H1 (cell line): ENCODE measurements at regions not wholly inside any gene's neighbourhood (a gene's known extent, or its start where the extent isn't known, plus 50 kb on each side); places are given as distances from the start of the nearest gene placed in this dataset.

ENCODE experiments used
- CTCF ChIA-PET: fragments of 300-600 bp; sonication (Branson Sonifier 250); formaldehyde crosslinking; loops from one replicate; lab custom pipeline; 2021; ENCODE audit not compliant: partially characterized antibody; lab: Charles Lee
- POLR2A ChIA-PET: fragments of 300-600 bp; sonication (Branson Sonifier 250); formaldehyde crosslinking; loops from one replicate; lab custom pipeline; 2021; ENCODE audit warnings: inconsistent platforms; ENCODE audit not compliant: partially characterized antibody; lab: Charles Lee
- DNase-seq, 2 experiments: peaks; one replicate each; pipeline versions ENCODE4 v3.0.0 to v3.0.0-alpha.2; 2010 to 2022; ENCODE audit warnings: low spot score in 2 of 2, low read depth in 1 of 2, mixed read lengths in 1 of 2
- FAIRE-seq: peaks from 2 replicates; lab custom pipeline; 2011; peaks lifted over from hg19 to GRCh38; lab: Jason Lieb, UNC
- H2AFZ ChIP-seq: 2 replicates; pipeline ENCODE4 v1.8.1; 2012; ENCODE audit warnings: low read length, inconsistent platforms
- H2AK5ac ChIP-seq: 2 replicates; pipeline ENCODE4 v1.6.1; 2013; ENCODE audit warnings: low read depth, low read length
- H2BK120ac ChIP-seq: replicated peaks from 2 replicates; pipeline ENCODE3; 2013; ENCODE audit warnings: low read depth, low read length, inconsistent platforms
- H2BK12ac ChIP-seq: 2 replicates; pipeline ENCODE4 v1.6.1; 2013; ENCODE audit warnings: low read depth, low read length
- H2BK15ac ChIP-seq: 2 replicates; pipeline ENCODE4 v1.6.1; 2013; ENCODE audit warnings: low read length
- H2BK20ac ChIP-seq: 2 replicates; pipeline ENCODE4 v1.6.1; 2013; ENCODE audit warnings: low read length
- H2BK5ac ChIP-seq: 2 replicates; pipeline ENCODE4 v1.6.1; 2013; ENCODE audit warnings: low read depth, low read length
- H3K14ac ChIP-seq: 2 replicates; pipeline ENCODE4 v1.6.1; 2013; ENCODE audit warnings: inconsistent platforms; ENCODE audit not compliant: insufficient read length
- H3K18ac ChIP-seq: 2 replicates; pipeline ENCODE4 v1.6.1; 2013; ENCODE audit warnings: low read length; ENCODE audit errors: extremely low read depth
- H3K23ac ChIP-seq: 2 replicates; pipeline ENCODE4 v1.6.1; 2013; ENCODE audit warnings: inconsistent platforms; ENCODE audit not compliant: insufficient read length
- H3K23me2 ChIP-seq: 2 replicates; pipeline ENCODE4 v1.6.1; 2013; ENCODE audit warnings: low read depth, low read length
- H3K27ac ChIP-seq: 2 replicates; pipeline ENCODE4 v1.6.1; 2011; ENCODE audit warnings: low read depth, low read length, inconsistent platforms
- H3K27me3 ChIP-seq, 4 experiments: replicated peaks in 1 of 4; 1 replicate in 1 of 4; 2 replicates in 3 of 4; pipeline versions ENCODE4 v1.6.1 to v1.8.1; 2011 to 2013; ENCODE audit warnings: low read length in 3 of 4, mild to moderate bottlenecking in 3 of 4, inconsistent platforms in 2 of 4, mixed read lengths in 2 of 4, moderate library complexity in 1 of 4; ENCODE audit not compliant: control insufficient read depth in 3 of 4, insufficient read depth in 3 of 4; ENCODE audit errors: extremely low read depth in 1 of 4
- H3K36me3 ChIP-seq, 4 experiments: 2 replicates each; pipeline versions ENCODE4 v1.6.1 to v1.8.1; 2011 to 2013; ENCODE audit warnings: mild to moderate bottlenecking in 4 of 4, low read length in 3 of 4, moderate library complexity in 2 of 4, control low read depth in 1 of 4, inconsistent platforms in 1 of 4; ENCODE audit not compliant: insufficient read depth in 4 of 4, control insufficient read depth in 2 of 4
- H3K4ac ChIP-seq: replicated peaks from 2 replicates; pipeline ENCODE3; 2013; ENCODE audit warnings: low read length, low read depth, mixed read lengths, inconsistent platforms; ENCODE audit not compliant: insufficient read length
- H3K4me1 ChIP-seq, 4 experiments: replicated peaks in 1 of 4; 1 replicate in 1 of 4; 2 replicates in 3 of 4; pipeline versions ENCODE4 v1.6.1 to v1.8.1; 2011 to 2013; ENCODE audit warnings: low read length in 3 of 4, inconsistent platforms in 2 of 4, mixed read lengths in 1 of 4; ENCODE audit not compliant: insufficient read depth in 4 of 4, control insufficient read depth in 3 of 4
- H3K4me2 ChIP-seq, 2 experiments: 2 replicates each; pipeline versions ENCODE4 v1.6.1 to v1.8.1; 2011 to 2013; ENCODE audit warnings: low read depth in 2 of 2, low read length in 2 of 2, control low read depth in 1 of 2, inconsistent platforms in 1 of 2, mild to moderate bottlenecking in 1 of 2; ENCODE audit not compliant: insufficient read depth in 1 of 2
- H3K4me3 ChIP-seq, 4 experiments: fragments of 200-600, 300-600 bp in 1 of 4; sonication (generic), shearing (Covaris generic), sonication (Bioruptor Twin) in 1 of 4; 2 replicates each; pipeline versions ENCODE4 v1.5.1 to v1.8.1; 2011 to 2016; ENCODE audit warnings: low read length in 4 of 4, low read depth in 3 of 4, control low read depth in 2 of 4, inconsistent platforms in 2 of 4, mild to moderate bottlenecking in 2 of 4, mixed read lengths in 1 of 4, moderate library complexity in 1 of 4; ENCODE audit not compliant: insufficient read depth in 2 of 4; ENCODE audit errors: extremely low read depth in 1 of 4
- H3K56ac ChIP-seq: replicated peaks from 2 replicates; pipeline ENCODE3; 2013; ENCODE audit warnings: low read depth, mild to moderate bottlenecking, mixed read lengths, low read length, inconsistent platforms; ENCODE audit not compliant: insufficient read length
- H3K79me1 ChIP-seq: 2 replicates; pipeline ENCODE4 v1.6.1; 2013; ENCODE audit warnings: low read depth, low read length, control low read depth
- H3K79me2 ChIP-seq, 2 experiments: 2 replicates each; pipeline versions ENCODE4 v1.6.1 to v1.8.1; 2012 to 2013; ENCODE audit warnings: low read length in 2 of 2, mild to moderate bottlenecking in 2 of 2, inconsistent platforms in 1 of 2; ENCODE audit not compliant: insufficient read depth in 2 of 2, control insufficient read depth in 1 of 2
- H3K9ac ChIP-seq, 4 experiments: replicated peaks in 1 of 4; 1 replicate in 1 of 4; 2 replicates in 3 of 4; pipeline versions ENCODE4 v1.6.1 to v1.8.1; 2011 to 2013; ENCODE audit warnings: low read depth in 3 of 4, low read length in 3 of 4, control low read depth in 2 of 4, mild to moderate bottlenecking in 2 of 4, moderate library complexity in 2 of 4, inconsistent platforms in 1 of 4; ENCODE audit errors: extremely low read depth in 1 of 4
- H3K9me3 ChIP-seq, 2 experiments: 2 replicates each; pipeline versions ENCODE4 v1.6.1 to v1.8.1; 2012 to 2013; ENCODE audit warnings: mild to moderate bottlenecking in 2 of 2, moderate library complexity in 2 of 2, control low read depth in 1 of 2, inconsistent platforms in 1 of 2, low read depth in 1 of 2, low read length in 1 of 2, mixed read lengths in 1 of 2; ENCODE audit not compliant: insufficient read depth in 2 of 2
- H4K20me1 ChIP-seq, 2 experiments: replicated peaks in 1 of 2; 2 replicates each; pipeline versions ENCODE3 to v1.8.1; 2011 to 2013; ENCODE audit warnings: inconsistent platforms in 2 of 2, low read length in 2 of 2, mild to moderate bottlenecking in 1 of 2; ENCODE audit not compliant: insufficient read depth in 2 of 2, control insufficient read depth in 1 of 2
- H4K5ac ChIP-seq: 2 replicates; pipeline ENCODE4 v1.6.1; 2013; ENCODE audit warnings: low read length, low read depth, mixed read lengths, inconsistent platforms; ENCODE audit not compliant: insufficient read length
- H4K8ac ChIP-seq: 2 replicates; pipeline ENCODE4 v1.8.0; 2013; ENCODE audit warnings: mild to moderate bottlenecking, moderate library complexity, low read length, inconsistent platforms; ENCODE audit not compliant: insufficient read depth; ENCODE audit errors: extremely low read depth
- H4K91ac ChIP-seq: replicated peaks from 2 replicates; pipeline ENCODE3; 2013; ENCODE audit warnings: low read length, mixed read lengths, inconsistent platforms; ENCODE audit not compliant: insufficient read length
- ASH2L ChIP-seq: fragments of 200-600, 300-600 bp; sonication (generic); IDR thresholded peaks from one replicate; pipeline ENCODE4 v1.7.1; 2017; ENCODE audit warnings: low read length
- KDM1A ChIP-seq: fragments of 200-600, 300-600 bp; sonication (generic); IDR thresholded peaks from 2 replicates; pipeline ENCODE4 v1.7.1; 2016; ENCODE audit warnings: mild to moderate bottlenecking, low read length, borderline replicate concordance
- NANOG ChIP-seq: IDR thresholded peaks from 2 replicates; pipeline ENCODE4 v1.6.1; 2011; ENCODE audit warnings: low read length, low read depth, mild to moderate bottlenecking, inconsistent platforms; ENCODE audit not compliant: insufficient read depth, poor library complexity, severe bottlenecking
- SIX5 ChIP-seq: IDR thresholded peaks from 2 replicates; pipeline ENCODE4 v1.6.1; 2011; ENCODE audit warnings: mild to moderate bottlenecking, low read depth, low read length
- WGBS, 2 experiments: shearing (Covaris generic) in 1 of 2; methylation state at CpG; one replicate each; pipeline versions ENCODE4 v1.1.6 to v1.1.7; 2013 to 2015; ENCODE audit warnings: low lambda C conversion rate in 2 of 2, mixed read lengths in 2 of 2, inconsistent platforms in 1 of 2, low coverage in 1 of 2, missing lambda C conversion rate in 1 of 2; ENCODE audit not compliant: insufficient replicate concordance in 2 of 2, insufficient coverage in 1 of 2, insufficient read length in 1 of 2; ENCODE audit errors: extremely low coverage in 1 of 2, missing lambda C conversion rate in 1 of 2; 5-methylcytosine and 5-hydroxymethylcytosine counted together

DNA sequence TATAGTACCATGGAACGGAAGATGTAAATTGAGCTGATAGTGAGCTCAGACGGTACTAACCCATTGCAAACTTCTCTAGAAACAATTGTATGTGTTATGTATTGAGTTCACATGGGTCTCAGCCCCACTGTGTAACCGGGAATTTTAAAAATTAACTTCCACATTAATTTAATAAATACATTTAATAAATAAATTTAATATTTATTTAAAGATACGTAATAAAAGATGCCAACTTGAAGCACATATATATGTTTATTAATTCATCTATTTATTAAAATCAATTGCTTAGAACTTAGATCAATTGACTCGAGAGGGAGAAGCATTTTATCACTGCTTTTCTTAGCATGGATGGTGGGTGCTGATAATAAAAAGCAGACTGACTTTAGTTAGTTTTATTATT is 170.1 kb upstream of the NPVF start:
- Histone ChIP-seq H2AFZ (no peak overlapping the region), H3K27me3 (no peaks in the 10 kb centered on the region), H2BK20ac (no peak overlapping the region), H3K79me1 (no peaks in the 10 kb centered on the region), H3K9ac (no peak overlapping the region), H3K23ac (no peak overlapping the region), H3K27ac (no peak overlapping the region), H3K4ac (no peak overlapping the region), H2BK15ac (no peak overlapping the region), H2BK120ac (no peak overlapping the region), H3K4me2 (no peak overlapping the region), H4K8ac (no peak overlapping the region), H3K14ac (no peak overlapping the region), H3K4me3 (no peak overlapping the region), H3K9me3 (no peaks in the 10 kb centered on the region), H4K5ac (no peak overlapping the region), H3K4me1 (no peaks in the 10 kb centered on the region), H2BK5ac (no peak overlapping the region), H3K79me2 (no peaks in the 10 kb centered on the region), H2AK5ac (no peak overlapping the region), H4K20me1 (no peaks in the 10 kb centered on the region), H2BK12ac (no peak overlapping the region), H3K56ac (no peak overlapping the region), H3K18ac (no peak overlapping the region), H4K91ac (no peak overlapping the region), H3K36me3 (no peaks in the 10 kb centered on the region), H3K23me2 (no peaks in the 10 kb centered on the region)
- DNase-seq = no peak
- ChIA-PET CTCF (interaction anchor here (0.8 to 3.3 kb wide), 3 partner anchors 139 to 168 kb away, joined by 3 to 10 read pairs (median 4); no protein-coding TSS in a partner anchor), POLR2A (no interaction called here)
- WGBS, 2 experiments = 89% methylated on average over 5 of the region's 5 CpGs; no CpG with 5 or more reads in 1 of the 2 experiments
- no peak for FAIRE-seq
- no peak for TF ChIP-seq NANOG
- no peak for TF ChIP-seq KDM1A
- no peak for TF ChIP-seq SIX5
- TF ChIP-seq ASH2L = no peak
